HT-29 (cell line): ENCODE measurements at regions not wholly inside any gene's neighbourhood (a gene's known extent, or its start where the extent isn't known, plus 50 kb on each side); places are given as distances from the start of the nearest gene placed in this dataset.
"Not testable (repeated sequence)": the region's sequence is repeated elsewhere in the genome, so short reads cannot be mapped to it uniquely, and the experiment has no call there.

Source experiments
- DNase-seq: peaks from one replicate; pipeline ENCODE4 v3.0.0-alpha.2; 2015; ENCODE audit warnings: low spot score

GRCh38 chr15:24835301-24835700 is 119.5 kb upstream of the SNRPN start:
- no peak for DNase-seq

- no peak for DNase-seq
These were observed 106.7 kb upstream of the SNRPN start for GRCh38 chr15:24848050-24848449.

DNA sequence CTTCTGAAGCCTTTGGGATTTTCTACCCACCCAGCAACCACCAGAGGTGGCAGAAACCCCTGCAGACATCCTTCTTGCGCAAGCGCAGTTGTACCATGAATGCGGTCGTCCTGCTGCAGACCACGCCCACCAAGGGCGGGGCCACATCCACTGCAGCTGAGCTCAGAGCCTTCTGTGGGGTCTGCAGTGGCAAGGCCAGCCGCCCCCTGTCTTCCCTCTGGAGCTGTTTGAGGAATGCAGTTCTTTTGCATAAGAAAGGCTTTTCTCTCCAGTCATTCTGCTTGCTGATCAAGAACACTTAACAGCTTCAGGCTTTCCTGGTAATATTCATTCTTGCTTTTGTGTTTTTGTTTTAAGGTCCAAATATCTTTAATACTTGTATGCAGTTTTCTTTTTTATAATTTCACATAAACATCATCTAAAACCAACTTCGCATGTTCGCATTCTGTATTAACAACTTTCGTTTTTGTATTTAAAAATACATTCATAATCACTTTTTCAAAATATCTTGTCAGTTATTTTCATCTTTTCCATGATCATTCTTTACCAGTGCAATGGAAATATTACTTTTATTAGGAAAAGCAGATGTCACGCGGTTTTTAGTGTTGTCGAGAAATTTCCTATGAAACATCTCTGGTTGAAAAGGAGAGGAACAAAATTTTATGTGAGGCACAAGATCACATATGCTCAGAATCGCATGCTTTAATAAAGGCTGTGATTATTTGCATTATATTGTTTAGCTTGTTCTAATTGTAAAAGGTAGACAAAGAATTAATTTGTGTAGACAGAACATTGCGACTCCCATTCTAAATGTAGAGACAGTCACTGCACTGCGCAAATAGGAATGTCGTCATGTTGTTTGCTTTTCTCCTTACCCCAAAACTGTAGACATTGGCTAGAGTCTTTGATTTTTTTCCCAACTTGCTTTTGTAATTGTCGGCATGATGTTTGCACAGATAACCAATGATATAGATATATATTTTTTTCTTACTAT is 98.1 kb upstream of the SNRPN start:
- DNase-seq: no peak

DNA sequence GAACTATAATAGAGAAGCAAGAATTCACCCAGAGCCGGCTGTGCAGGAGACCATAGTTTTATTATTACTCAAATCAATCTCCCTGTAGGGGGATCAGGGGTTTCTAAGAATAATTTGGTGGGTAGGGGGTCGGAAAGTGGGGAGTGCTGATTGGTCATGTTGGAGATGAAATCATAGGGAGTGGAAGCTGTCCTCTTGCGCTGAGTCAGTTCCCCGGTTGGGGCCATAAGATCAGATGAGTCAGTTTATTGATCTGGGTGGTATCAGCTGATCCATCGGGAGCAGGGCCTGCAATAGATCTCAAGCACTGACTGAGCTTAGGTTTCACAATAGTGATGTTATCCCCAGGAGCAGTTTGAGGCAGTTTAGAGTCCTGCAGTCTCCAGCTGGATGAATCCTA is 97.0 kb upstream of the SNRPN start:
- no peak for DNase-seq

GRCh38 chr15:24858183-24858582 is 96.6 kb upstream of the SNRPN start:
- not testable (repeated sequence) for DNase-seq

DNA sequence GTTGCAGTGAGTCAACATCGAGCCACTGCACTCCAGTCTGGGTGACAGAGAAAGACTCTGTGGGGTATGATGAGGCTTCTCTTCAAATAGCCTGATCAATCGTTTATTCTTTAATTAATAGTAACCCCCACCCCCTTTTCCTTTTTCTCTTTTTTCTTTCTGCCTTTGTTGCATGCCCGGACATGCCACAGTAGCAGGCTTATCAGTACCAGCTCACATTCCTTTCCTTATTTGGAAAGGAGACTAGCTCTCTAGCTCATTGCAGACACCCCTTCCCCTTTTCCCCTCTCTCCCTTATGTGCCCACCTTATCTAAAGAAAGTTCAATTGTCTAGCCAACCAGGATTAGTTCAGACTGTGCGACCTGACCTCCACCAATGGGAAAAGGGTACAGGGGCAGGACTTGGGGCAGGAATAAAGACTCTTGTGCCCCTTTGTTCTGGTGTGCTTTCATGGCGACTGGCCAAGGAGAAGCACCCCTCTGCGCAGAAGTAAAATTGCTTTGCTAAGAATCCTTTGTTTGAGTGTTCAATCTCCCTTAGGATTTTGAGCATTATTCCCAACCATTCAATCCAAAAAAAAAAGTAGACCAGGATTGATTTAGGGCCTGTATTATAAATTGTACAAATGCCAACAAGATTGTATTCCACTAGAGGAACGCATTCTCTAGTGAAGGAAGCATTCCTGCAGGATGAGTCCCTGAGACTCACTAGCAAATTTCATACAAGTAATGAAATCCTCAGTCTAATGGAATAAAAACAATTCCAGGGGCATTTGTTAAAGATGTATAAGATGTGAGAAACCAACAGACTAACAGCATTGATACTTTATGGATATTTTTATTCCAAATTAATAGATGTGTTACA is 95.8 kb upstream of the SNRPN start:
- no peak for DNase-seq

DNA sequence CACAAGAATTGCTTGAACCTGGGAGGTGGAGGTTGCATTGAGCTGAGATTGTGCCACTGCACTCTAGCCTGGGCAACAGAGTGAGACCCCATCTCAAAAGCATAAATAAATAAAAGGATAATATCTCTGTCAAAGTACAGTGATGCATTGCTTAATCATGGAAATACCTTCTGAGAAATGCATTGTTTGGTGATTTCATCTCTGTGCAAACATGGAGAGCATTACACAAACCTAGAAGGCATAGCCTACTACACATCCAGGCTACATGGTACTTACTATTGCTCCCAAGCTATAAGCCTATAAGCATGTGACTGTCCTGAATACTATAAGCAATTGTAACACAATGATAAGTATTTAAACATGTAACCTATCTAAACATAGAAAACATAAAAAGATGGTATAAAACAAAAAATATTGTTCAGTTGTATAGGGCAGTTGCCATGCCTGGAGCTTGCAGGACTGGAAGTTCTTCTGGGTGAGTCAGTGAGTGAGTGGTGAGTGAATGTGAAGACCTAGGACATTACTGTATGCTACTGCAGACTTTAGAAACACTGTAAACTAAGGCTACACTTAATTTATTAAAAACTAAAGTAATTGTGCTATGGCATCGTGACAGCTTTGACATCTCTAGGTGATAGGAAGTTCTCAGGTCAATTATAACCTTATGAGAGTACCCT is 93.6 kb upstream of the SNRPN start:
- DNase-seq: no peak

- no peak for DNase-seq
These were observed 91.9 kb upstream of the SNRPN start for GRCh38 chr15:24862726-24863521.

DNA sequence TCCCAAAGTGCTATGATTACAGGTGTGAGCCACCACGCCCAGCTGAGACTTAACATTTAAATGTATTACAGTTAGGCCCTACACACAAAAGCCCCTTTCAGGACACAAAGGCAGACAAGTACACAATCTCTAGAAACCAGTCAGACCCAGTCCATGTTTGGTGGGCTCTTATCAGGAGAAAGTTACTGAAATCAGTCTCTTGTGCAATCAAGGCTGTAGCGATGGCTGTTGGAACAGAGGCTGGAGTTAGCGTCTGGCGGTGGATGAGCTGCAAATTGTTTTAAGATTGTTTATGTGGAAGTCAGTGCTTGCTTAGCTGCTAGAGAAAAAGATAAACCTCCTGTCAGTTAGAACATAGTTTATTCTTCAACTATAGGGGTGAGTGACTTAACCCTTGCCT is 89.5 kb upstream of the SNRPN start:
- no peak for DNase-seq

GRCh38 chr15:24877174-24877573 is 77.6 kb upstream of the SNRPN start:
- DNase-seq: no peak

DNA sequence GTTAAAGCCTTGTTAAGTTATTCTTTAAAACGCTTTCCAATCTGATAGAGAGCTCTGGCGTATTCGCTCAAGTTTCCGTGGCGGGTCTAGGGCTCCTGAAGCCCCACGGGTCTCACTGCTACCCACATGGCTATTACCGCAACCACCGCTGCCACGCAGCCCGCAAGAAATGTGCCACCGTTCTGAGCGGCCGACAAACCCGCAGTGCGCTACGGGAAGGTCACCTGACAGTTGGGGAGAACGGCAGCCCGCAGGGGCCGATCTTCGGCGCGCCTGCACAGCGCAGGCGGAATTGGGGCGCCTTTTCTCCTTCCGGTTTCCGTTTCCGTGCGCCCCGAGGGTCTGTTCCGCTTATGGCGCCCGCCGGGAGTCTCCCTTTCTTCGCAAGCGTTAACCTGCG is 76.6 kb upstream of the SNRPN start:
- DNase-seq: no peak

DNA sequence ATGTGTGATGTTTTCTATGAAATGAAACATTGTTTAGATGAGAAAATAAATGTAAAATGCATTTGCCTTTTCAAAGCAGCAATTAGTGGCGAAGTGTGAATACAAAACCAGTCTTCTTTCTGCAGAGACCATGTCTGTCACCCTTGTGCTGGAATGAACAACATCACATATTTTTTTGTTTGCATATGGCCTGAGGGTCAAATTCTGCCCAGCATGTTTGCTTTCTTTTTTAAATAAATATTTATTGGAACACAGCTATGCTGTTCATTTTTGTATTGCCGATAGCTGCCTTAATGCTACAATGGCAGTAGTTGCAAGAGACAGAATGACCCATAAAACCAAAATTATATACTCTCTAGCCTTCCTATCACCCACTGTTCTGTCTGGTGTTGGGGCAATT is 75.3 kb upstream of the SNRPN start:
- DNase-seq: no peak

DNA sequence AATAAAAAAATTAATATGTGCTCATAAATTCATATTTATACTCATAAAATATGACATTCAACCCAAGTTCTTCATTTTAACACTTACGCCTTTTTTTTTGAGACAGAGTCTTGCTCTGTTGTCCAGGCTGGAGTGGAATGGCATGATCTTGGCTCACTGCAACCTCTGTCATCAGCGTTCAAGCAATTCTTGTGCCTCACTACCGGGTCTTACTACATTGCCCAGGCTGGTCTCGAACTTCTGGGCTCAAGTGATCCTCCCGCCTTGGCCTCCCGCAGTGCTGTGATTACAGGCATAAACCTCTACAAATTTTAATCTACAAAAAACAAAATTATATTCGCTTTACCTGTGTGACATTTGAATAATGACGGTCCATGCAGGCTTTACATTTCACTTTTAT is 74.1 kb upstream of the SNRPN start:
- DNase-seq: no peak

DNA sequence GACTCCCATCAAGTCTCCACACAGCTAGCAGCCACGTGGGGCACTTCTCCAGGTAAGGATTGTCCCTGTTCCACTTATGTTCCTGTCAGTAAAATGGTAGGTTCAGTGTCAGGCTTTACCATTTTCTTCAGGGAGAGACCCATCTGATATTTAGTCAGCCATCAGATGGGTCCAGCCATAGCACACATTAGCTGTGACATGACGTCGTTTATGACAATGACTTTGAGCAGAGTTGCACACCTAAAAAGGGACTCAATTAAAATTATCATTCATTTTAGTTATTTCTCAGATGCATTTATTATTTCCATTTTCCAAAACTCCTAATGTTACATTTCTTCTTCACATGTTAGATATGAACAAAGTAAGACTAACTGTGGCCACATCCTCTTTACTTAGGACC is 68.2 kb upstream of the SNRPN start:
- DNase-seq: no peak

- DNase-seq: no peak
These were observed 56.0 kb upstream of the SNRPN start for GRCh38 chr15:24898715-24899272.

DNA sequence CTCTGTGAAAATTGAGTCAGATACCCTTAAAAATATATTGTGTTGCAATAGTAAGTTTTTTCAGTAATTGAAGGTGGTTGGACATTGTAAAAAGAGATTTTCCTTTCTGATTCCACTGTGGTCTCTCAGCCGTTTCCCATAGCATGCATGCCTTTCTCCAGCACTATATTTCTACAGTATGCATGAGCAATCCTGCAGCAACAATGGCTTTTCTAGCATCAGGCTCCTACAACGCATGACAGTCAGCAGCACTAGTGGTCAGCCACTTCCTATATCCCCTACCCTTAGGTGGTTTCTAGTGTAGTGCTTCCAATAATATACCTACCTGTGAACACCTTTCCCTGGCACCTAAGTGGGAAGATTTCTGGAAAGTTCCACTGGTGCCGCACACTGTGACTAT is 55.4 kb upstream of the SNRPN start:
- no peak for DNase-seq

GRCh38 chr15:24899795-24900194 is 55.0 kb upstream of the SNRPN start:
- no peak for DNase-seq

GRCh38 chr15:24901409-24901808 is 53.4 kb upstream of the SNRPN start:
- DNase-seq: no peak
